HK-2 (cell line): ENCODE measurements at regions not wholly inside any gene's neighbourhood (a gene's known extent, or its start where the extent isn't known, plus 50 kb on each side); places are given as distances from the start of the nearest gene placed in this dataset.
"Not testable (repeated sequence)": the region's sequence is repeated elsewhere in the genome, so short reads cannot be mapped to it uniquely, and the experiment has no call there.

Experiments
- DNase-seq: peaks from one replicate; pipeline ENCODE4 v3.0.0-alpha.2; 2018; ENCODE audit not compliant: unreplicated experiment

DNA sequence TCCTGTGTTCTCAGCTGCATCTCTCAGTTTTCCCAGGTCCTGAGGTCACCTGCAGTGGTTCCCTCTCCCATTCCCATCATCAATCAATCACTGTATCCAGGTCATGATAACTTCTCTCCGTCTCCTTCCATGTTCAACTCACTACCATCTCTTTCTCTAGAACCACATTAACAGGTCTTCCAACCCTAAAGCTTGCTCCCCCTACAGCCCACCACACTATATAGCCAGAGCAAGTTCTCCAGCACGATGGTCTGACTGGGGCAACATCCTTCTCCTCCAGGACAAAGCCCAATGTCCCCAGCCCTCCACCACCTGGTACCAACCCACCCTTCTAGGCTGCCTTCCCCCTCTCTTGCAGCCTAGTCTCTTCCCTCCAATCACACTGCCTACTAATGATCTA, 241.6 kb downstream of the CDK5RAP2 start:
- no peak for DNase-seq

- no peak for DNase-seq
Measured at GRCh38 chr9:120337131-120337530, 242.8 kb downstream of the CDK5RAP2 start.

GRCh38 chr9:120336753-120337090, 243.2 kb downstream of the CDK5RAP2 start:
- no peak for DNase-seq

DNA sequence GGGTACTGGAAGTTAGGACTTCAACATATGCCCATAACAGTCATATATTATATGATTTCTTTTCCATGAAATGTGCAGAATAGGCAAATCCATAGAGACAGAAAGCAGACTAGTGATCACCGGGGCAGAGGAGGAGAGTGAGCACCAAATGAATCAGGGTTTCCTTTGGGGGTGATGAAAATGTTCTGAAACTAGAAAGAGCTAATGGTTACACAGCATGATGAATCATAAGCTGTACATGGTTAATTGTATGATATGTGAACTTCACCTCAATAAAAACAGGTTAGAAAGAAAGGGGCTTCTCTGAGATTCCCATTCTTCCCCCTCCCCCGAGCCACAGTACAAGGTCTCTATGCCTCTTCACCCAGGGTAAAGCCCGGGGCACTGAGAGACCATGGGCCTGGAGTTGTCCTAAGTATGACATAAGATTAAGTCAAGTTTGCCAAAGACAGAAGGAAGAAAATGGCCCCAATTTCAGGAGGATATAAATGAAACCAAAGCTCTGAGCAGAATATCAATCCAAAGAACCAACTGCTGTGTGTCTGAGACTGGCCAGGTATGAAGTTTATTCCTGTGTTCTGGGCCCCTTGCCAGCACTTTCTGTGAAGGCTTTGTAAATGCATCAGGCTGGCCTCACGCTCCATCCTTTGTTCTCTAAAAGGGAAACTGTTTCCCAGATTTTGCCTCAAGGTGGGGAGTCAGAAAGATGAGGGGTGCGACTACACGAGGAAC, 243.8 kb downstream of the CDK5RAP2 start:
- no peak for DNase-seq

- no peak for DNase-seq
Measured at GRCh38 chr9:120331913-120332312, 248.1 kb downstream of the CDK5RAP2 start.

DNA sequence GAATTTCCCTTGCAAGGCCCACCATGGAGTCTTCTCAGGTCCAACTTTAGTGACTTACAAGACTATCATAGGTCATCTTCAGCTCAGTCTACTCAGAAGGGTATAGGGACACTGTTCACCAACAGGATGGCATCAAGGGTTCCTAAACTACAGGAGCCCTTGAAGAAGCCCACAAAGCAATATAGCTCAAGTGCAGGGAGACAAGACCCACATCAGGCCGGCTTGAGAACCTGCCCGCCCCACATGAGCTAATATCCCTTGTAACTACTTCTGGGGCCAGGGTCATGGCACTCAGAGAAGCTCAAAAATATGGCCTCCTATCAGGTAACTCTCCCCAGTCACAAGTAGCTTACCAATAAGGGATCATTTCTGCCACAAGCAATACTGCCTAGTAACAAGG, 249.9 kb downstream of the CDK5RAP2 start:
- no peak for DNase-seq

DNA sequence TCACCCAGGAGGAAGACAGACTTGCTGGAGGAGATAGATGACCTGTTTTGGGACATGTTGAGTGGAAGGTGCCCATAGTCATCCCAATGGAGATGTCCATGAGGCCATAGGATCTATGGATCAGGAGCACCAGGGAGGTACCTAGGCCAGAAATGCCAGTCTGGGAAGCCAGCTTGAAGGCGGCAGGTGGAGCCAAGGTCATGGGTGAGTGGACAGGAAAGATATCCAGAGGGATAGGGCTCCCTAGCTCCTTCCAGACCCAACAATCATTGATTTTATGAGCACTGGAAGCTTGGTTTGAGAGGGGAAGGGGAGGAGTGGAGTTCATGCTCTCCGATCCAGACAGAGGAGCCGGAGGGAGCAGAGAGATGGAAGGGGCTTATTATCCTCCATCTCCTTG, 252.6 kb downstream of the CDK5RAP2 start:
- no peak for DNase-seq

- no peak for DNase-seq
Measured at GRCh38 chr9:120326049-120326693, 253.8 kb downstream of the CDK5RAP2 start.

DNA sequence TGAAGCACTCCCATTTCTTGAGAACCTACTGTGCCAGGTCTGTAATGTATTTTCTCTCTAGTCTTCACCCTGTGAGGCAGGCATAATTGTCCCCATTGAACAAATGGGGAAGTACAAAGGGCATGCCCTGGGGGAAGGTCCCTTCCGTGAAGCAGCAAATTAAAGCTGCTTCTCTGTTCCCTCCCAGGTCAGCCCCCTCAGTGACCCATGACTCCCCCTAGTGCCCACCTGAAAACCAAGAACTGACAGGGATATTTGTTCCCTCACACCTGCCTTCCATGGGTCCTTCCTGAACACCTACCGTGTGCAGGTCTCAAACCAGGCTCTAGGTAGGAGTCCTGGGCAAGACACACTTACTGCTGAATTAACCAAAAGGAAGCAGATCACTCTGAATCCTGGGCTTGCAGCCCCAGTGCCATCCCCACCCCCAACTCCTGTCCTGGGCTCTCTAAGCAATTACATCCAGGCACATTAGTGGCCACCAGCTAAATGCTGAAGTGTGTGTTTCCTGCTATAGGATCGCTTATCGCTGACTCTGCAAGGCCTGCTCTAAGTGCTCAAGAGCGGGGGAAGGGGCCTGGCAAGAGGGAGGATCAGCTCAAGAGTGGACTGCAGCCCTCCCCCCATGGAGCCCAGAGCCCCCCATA, 254.8 kb downstream of the CDK5RAP2 start:
- DNase-seq = no peak

GRCh38 chr9:120324461-120324860, 255.5 kb downstream of the CDK5RAP2 start:
- no peak for DNase-seq

DNA sequence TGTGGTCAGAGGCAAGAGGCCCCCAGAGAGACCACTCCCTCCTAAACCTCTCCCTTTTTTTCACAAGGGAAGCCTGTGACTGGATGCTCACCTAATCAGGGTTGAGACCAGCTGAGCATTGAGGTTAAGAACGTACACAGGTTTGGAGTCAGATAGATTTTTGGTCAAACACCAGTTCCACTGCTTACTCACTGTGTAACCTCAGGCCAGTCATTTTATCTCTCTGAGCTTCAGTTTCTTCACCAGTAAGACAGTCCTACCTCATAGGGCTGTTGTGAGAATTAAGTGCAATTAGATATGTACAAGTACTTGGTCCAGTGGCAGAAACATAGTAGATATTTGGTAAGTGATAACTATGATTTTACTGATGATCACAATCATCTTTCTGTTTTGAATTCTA, 256.8 kb downstream of the CDK5RAP2 start:
- DNase-seq = no peak

DNA sequence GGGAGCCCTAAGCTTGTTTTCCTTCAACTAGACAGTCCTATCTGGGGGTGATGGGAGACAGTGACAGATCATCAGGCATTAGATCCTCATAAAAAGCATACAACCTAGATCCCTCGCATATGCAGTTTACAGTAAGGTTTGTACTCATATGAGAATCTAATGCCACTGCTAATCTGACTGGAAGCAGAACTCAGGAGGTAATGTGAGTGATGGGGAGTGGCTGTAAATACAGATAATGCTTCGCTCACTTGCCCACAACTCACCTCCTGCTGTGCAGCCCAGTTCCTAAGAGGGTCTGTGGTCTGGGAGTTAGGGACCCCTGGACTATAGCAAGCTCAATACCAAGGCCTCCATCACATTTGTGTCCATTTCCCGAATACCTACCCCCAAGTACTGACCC, 260.5 kb downstream of the CDK5RAP2 start:
- no peak for DNase-seq

DNA sequence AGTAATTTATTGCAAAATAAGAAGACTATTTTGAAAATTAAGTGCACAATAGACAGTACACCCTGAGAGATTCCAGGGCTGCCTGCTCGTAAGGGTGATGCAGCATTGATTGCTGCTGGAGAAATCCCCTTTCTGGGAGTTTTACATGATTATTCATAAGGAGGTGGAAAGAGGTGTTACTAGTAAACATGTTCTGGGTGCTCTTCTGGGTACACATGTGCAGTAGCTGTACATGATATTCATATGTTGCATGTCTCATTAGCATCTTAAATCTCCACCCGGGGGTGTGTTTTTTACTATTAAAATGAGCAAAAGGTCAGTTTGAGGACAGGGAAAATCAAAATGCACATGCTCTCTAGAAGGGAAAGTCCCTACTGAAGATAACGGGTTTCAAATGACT, 264.8 kb downstream of the CDK5RAP2 start:
- DNase-seq = no peak

DNA sequence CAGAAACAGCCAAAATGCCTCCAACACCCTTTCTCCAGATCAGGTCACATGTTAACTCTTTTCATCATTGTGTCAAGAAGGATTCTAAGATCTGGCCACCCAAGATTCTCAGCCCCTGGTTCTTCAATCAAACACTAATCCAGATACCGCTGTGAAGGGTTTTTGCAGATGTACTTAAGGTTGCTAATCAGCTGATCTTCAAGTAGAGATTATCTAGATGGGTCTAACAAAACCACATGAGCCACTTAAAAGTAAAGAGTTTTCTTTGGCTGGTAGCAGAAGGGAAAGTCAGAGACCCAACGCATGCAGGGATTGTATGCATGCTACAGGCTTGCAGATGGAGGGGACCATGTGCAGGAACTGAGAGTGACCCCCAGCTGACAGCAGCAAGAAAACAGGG, 267.9 kb downstream of the CDK5RAP2 start:
- DNase-seq = no peak

- DNase-seq = no peak
Measured at GRCh38 chr9:120310035-120310434, 269.9 kb downstream of the CDK5RAP2 start.

DNA sequence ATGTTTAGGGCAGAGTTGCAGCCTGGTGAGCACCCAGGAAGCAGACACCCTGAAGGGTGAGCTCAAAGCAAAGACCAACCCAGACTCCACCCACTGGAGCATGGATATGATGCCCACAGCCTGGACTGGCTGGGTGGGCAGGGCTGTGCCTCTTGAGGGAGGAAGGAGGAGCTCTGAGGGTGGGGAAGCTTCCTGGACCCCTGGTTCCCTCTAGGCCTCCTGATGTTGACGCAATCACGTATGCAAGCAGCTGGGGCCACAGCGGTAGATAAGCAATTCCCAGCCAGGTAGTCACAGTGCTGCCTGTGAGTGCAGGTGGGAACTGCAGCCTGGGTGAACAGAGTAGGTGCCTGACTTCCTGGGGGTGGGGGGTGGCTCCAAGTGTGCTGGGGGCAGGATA, 271.5 kb downstream of the CDK5RAP2 start:
- DNase-seq = no peak

- no peak for DNase-seq
Measured at GRCh38 chr9:120307599-120307998, 272.4 kb downstream of the CDK5RAP2 start.

DNA sequence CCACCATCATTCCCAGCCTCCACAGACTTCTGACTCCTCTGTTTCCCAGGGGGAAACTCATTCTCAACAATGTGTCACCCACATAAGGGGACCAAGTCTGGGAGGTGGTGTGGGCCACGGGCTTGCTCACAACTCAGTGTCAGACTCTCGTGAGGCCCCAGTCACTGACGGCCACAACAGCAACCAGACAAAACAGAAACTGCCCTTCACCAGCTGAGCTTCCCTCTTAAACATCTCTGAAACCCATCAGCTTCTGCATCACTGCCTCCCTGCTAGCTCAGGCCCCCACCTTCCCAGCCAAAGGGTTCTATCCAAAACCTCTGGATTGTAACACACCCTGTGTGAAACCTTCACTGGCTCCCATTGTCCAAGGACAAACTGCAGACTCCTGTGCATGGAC, 273.4 kb downstream of the CDK5RAP2 start:
- DNase-seq = no peak

- no peak for DNase-seq
Measured at GRCh38 chr9:120306088-120306487, 273.9 kb downstream of the CDK5RAP2 start.

DNA sequence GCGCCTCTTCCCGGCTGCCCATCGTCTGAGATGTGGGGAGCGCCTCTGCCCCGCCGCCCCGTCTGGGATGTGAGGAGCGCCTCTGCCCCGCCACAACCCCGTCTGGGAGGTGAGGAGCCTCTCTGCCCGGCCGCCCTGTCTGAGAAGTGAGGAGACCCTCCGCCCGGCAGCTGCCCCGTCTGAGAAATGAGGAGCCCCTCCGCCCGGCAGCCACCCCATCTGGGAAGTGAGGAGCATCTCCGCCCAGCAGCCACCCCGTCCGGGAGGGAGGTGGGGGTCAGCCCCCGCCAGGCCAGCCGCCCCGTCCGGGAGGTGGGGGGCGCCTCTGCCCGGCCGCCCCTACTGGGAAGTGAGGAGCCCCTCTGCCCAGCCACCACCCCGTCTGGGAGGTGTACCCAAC, 275.1 kb downstream of the CDK5RAP2 start:
- not testable (repeated sequence) for DNase-seq

- no peak for DNase-seq
Measured at GRCh38 chr9:120303519-120303918, 276.4 kb downstream of the CDK5RAP2 start.

GRCh38 chr9:120299785-120300184, 280.2 kb downstream of the CDK5RAP2 start:
- DNase-seq = no peak

DNA sequence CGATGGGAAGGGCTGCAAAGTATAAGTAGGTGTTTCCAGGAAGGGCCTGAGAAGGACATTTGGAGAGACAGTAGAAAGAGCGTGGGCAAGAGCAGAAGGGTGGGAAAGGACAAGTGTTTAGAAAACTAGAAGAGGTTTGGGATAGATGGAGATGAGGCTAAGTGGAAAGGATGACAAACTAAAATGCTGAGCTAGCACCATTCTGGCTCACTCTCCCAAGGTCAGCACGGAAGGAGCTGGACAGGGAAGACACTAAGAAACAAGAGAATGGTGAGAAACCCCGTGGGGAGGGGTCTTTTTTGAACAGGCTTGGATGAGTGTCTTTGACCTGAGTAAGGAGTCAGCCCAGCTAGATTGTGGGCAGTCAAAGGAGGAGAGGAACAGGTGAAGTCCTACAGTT, 286.0 kb downstream of the CDK5RAP2 start:
- DNase-seq = no peak
